NCI-H1694 treated with DMSO at 0.1 percent for 48 hours (cell line): ENCODE measurements at regions not wholly inside any gene's neighbourhood (a gene's known extent, or its start where the extent isn't known, plus 50 kb on each side); places are given as distances from the start of the nearest gene placed in this dataset.

Experiments used
- DNase-seq: peaks from one replicate; lab custom pipeline; 2025; lab: John Stamatoyannopoulos, UW

DNA sequence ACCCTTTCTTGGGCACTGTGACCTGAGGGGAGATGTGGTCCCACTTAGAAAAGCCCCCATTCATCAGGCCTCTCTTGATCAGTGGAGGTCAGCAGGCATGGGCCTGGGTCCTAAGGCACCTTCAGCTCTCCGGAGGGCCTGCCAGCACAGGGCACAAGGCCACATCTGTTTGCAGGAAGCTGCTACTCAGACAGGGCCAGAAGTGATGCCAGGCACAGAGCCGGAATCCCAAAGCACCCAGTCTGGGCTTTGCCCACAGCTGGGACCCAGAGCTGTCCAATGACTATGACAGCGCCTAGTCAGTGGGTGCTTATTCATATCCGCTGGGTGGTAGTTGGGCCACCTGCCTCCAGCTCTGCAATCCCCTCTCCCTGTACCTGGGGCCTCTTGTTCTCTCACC is 63.2 kb upstream of the ELN start:
- no peak for DNase-seq

DNA sequence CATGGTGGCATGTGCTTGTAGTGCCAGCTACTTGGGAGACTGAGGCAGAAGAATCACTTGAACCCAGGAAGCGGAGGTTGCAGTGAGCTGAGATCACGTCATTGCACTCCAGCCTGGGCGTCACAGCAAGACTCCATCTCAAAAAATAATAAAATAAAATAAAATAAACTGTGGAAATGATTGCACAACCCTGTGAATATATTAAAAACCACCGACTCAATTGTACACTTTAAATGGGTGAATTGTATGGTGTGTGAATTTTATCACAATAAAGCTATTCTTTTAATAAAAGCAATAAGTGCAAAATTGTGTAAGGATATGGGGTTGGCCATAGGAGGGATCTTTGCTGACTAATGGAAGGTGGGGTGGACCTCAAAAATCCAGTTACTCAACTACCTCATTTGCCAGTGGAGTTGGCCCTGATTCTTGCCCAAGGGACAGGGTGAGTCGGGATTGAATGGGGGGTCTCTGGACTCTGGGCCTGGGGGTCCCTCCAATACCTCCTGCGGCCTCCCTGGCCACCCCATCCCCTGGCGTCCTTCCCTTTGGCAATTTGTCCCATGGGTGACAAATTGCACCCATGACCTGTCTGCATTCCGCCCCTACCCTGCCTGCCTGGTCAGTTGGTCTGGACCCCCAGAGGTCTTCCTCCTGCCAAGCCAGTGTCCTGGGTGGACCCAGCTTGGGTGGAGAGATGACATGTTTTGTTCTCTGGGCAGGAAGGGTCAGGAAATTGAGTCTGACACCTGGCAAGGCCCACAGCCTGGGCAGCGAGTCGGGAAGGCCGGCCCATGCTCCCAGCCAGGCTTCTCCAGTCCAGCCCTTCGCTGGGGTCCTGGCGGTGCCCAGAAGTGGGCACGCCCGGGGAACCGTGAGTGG is 61.7 kb upstream of the ELN start:
- DNase-seq, result no peak

DNA sequence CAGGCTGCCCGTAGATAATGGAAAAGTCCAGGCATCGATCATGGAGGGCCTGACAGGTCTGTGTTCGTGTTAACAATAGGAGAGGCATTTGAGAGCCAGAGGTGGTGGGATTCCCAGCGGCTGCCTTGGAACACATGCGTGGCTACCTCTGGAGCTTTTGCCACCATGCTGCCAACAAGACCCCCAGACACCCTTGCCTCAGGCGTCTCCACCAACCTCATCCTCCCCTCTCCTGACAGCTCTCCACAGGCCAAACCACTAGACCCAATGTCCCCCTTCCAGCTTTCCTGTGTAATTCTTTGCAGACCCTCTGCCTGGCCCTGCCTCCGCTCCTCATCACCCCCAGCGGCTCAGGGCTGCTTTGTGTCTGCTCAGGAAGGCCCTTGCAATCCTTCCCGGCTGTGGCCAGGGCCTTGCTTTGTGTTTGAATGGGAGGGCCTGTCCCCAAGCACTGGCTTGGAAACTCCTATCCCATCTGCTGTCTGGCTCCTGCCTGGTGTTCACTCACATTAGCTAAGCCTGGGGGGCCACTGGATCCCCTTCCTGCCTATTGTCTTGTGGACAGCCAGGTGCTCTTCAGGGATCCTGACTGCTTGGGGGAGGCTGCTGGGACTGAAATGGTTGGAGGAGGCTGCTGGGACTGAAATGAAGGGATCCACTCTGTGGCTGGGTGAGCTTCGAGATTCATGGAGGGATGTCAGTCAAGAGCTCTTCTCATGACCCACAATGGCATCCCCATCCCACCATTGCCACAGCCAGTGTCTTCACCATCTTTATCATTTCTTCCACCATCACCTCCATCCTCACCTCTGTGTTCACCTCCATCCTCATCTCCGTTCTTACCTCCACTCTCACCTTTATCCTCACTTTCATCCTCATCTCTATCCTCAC is 60.8 kb upstream of the ELN start:
- DNase-seq, result no peak

DNA sequence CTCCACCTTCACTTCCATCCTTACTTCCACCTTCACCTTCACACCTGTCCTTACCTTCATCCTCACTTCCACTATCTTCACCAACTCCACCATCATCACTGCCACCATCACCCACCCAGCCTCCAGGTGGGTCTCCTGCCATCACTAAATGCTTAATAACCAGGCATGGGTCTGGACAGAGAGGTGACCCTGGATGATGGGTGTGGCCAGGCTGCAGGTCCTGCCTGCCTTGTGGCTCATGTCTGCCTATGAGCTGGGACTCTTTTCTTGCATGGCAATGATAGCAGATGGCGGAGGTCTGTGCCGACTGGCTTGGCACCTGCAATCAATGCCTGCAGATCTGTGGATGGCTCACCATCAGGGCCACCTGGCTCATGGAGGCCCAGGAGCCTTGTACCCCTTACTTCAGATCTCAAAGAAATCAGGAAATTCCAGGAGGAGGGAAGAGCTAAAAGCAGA is 60.1 kb upstream of the ELN start:
- DNase-seq, result no peak

DNA sequence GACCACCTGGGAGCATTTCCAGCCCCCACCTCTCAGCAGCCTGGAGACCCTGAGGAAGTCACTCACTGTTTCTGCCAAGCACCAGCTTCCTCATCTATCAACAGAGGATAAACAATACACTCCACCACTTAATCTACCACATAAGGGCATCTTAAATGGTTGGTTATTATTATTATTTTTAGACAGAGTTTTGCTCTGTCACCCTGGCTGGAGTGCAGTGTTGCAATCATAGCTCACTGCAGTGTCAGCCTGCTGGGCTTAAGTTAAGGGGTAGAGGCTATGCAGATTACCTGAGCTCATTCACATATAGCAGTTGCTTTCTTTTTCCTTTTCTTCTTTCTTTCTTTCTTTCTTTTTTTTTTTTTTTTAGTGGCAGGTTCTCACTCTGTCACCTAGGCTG is 59.5 kb upstream of the ELN start:
- DNase-seq, result no peak

DNA sequence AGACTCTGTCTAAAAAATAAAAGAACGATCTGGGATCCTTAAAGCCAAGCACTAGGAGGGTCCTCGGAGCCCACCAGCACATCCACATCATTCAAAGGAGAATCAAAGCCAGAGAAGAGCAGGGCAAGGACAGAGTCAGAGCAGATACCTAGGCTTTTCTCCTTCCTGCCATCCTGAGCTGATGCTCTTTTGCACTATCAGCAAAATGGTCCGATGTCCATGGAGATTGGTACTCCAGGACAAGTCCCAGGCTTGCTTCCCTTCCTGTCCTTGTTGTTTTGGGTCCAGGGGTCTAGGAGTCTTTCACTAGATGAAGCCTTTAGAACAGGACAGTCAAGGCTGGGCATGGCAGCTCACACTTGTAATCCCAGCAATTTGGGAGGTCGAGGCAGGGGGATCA is 58.0 kb upstream of the ELN start:
- DNase-seq, result no peak

DNA sequence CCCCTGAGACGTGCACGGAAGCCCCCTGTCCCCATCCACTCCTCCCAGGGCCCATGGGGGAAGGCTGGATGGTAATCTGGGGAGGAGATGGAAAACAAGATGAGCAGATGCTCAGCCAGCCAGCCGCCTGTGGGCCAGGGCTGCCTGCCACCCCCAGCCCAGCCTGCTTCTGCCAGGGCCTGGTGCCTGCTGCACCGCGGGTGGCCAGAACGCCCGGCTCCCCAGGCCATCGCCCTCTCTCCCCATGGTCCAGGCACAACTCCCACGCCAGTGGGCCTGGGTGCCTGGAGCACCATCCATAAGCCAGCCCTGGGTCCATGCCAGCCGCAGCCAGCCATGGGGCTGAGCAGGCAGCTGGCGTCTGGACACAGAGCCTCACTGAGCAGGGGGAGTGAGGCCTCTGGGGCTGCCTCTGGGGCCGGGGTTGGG is 57.2 kb upstream of the ELN start:
- DNase-seq, result no peak

DNA sequence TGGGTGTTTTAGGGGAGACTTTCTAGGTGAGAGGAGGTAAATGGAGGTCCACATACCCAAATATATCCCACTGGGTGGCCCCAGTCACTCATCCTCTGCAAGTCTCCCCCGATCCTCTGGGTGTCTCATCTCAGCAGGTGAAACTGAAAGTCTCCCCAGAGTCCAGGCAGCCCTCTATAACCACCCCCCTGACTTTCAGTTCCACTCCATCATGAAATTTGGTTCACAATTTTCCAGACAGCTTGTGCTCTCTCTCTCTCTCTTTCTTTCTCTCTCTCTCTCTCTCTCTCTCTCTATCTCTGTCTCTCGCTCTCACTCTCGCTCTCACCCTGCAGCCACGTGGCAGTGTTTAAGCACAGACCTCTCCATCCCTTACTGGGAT is 56.7 kb upstream of the ELN start:
- DNase-seq, result no peak

DNA sequence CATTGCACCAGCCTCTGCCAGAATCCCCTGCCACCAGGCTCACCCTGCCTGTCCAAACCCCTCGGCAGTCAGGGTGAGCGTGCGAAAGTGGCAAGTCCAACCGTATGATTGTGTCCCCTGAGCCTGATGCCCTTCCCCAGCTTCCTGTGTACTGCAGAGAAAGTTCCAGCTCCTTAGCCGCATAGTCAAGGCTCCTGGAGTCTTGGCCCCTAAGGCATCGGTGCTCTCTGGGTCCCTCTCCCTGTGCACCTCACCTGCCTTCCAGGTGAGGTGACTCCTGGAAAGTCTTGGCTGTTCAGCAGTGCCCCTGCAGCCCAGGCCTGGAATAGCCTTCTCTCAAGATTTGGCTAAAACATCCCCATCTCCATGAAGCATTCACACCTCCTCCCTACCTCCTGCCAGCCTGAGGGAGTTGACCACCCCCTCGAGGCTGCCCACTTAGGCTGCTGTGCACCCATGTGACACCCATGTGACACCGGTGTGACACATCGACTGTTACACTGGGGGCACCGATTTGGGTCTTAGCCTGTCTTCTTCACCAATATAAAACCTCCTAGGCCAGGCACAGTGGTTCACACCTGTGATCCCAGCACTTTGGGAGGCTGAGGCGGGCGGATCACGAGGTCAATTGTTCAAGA is 56.1 kb upstream of the ELN start:
- no peak for DNase-seq

DNA sequence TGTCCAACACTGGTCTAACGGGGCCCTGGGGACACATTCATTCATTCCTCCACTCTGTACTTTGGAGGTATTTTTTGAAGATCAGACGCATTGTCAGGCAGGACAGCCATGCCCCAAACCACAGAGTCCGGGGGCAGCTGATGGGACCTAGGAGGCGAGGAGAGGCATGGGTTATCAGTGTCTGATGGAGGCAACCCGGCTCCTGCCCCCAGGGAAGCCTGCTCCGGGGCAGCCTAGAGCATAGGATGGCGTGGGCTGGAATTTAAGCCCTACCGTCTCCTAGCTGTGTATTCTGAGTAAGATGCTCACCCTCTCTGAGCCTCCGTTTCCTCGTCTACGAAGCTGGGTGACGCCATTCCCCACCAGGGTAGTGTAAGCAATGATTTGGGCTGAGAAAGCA is 55.4 kb upstream of the ELN start:
- DNase-seq, result no peak

DNA sequence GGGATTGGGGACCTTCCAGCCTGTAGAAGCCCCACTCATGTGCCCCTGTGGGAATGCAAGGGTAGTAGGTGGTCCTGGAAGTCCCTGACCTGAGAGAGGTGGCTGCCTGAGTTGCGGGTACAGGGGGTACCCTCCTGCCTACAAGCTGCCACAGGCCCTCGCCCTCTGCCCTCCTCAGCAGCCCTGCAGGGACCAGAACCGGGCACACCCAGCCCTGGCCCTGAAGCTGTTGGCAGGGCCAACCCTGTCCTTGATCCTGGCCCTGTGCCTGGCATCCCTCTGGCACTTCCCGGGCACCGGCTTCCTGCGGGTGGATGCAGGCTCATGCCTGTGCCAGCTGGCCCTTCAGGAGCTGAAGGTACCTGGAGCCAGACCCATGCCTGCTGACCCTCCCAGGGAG is 54.9 kb upstream of the ELN start:
- DNase-seq, result no peak

DNA sequence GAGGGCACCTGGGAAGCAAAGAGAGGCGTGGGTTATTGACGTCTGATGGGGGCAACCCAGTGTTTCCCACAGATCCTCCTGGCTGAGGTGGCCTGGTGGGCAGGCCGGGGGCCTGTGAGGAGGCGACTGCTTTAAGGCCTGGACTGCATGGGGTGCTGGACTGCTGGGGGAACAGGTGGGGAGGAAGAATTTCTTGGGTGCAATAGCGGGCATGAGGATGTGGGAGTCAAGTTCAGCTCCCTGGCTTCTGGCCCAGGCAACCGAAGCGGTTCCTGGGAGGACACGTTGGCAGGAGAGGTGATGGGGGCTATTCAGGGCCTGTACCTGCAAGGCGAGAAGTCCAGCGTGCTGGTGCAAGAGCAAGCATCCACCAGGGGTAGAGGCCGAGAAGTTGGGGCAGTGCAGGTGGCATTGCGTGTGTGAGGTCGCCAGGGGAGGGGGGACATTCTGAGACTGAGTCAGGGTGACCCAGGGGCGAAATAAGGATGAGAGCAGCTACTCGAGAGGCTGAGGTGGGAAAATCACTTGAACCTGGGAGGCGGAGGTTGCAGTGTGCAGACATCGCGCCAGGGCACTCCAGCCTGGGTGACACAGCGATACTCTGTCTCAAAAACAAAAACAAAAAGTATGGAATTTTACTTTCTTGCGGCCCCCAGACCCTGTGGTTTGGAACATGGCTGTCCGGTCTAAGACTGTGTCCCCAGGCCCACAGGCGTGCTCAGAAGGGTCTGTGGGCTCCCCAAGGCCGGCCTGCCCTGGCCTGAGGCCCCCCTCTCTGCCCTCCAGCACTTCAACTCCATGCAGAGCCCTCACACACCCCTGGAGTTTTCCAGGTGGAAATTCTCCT is 53.6 kb upstream of the ELN start:
- no peak for DNase-seq

DNA sequence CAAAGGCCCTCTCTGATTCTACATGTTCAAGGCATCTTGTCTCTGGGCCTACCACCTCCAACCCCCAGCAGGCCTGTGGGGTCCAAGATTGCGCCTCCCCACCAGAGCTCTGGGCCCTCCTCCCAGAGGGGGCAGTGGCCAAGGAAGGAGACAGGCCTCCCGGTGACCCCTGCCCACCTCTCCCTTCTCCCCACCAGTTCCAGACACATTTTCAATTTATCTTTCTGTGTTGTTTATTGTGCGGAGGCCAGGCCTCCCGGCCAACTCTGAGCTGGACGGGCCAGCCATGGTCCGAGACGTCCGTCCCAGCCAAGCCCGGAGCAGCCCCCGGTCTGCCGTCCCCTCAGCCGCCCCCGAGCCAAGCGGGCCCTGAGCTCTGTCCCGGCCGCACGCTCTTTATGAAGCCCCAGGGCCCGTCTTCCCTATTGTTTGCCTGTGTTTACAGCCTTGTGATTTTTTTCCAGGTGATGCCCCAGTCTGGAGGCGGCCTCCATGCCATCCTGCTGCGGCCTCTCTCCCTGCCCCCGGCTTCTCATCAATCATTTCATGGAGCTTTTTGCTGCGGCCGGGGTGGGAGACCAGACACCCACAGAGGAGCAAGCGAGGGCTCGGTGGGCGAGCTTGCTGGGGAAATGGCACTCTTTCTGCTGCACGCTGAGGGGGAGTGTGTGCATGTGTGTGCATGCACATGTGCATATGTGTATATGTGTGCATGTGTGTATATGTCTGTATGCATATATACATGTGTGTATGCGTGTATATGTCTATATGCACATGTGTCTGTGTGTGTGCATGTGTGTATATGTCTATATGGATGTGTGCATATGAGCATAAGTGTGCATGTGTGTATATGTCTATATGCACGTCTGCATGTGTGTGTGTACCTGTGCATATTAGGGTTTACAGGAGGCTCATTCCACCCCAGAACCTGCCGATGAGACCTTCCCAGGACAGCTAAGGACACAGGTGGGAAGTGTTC is 52.7 kb upstream of the ELN start:
- DNase-seq, result no peak

DNA sequence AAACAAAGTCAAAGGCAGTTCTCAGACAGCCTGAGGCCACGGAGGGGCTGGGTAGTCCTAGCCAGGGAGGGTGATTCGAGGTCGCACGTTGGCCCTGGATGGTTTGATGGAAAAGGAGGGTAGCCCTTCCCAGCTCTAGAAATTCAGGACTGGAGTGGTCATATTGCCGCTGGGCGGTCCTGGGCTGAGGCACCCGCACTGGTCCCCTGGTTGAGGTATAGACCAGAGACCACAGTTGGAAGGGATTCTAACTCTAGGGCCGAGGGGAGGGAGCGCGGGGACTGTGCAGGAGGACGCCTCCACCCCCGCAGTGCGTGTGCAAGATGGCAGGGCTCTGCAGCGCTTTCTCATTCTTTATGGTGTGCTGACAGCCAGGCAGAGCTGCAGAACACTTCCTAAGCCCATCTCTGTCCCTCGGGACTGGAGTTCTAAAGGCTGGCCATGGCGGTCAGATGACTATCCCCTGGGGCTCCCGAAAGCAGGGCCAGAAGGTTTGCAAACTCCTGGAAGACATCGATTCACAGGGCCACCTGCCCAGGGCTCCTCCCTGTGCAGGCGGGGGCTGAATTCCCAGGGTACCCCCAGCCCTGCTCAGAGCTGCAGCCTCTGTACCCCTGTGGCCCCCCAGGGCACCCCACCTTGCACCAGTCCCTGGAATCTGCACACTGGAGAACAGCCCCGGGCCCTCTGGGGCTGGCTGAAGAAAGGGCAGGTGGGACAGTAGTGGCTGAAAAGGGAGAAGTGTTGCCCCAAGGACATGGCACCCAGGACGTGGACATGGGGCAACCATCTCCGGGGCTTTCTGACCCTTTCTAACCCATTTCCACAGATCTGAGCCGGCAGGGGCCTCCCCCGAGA is 51.0 kb upstream of the ELN start:
- DNase-seq, result no peak

DNA sequence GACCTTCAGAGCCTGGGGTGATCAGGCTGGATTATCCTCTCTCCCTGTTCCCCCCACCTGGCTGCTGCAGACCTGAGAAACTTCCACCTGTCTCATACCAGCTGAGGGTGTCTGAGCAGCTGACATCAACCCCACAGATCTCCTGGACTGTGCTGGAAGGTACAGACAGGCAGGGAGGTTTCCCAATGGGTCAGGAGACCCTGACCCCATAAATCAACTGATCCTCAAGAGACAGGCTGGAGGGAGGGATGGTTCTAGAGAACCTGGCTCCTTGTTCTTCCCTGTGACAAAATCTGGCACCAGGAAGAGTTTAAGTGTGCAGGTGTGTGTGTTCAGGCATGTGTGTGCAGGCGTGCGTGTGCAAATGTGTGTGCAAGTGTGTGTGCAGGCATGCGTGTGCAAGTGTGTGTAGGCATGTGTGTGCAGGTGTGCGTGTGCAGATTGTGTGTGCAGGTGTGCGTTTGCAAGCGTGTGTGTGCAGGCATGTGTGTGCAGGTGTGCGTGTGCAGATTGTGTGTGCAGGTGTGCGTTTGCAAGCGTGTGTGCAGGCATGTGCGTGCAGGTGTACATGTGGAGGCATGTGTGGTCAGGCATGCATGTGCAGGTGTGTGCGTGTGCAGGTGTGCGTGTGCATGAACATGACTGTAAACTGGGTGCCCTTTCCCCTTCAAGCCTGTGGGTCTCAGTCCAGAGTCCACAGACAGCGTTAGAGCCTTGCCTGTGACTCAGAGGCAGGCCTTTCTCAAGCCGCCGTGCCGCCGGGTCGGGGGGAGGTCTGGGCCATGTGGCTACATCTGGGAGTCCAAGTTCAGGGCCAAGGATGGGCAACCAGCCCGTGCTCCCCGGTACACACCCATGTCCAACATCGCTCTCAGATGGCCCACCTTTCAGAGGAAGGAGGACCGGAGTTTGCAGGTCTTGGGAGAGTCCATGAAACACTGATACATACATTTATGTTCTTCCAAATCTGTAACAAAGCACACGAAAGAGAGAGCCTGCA is 50.1 kb upstream of the ELN start:
- DNase-seq, result no peak
